ENCODE measurements at regions not wholly inside any gene's neighbourhood (a gene's known extent, or its start where the extent isn't known, plus 50 kb on each side); places are given as distances from the start of the nearest gene placed in this dataset.

DNA sequence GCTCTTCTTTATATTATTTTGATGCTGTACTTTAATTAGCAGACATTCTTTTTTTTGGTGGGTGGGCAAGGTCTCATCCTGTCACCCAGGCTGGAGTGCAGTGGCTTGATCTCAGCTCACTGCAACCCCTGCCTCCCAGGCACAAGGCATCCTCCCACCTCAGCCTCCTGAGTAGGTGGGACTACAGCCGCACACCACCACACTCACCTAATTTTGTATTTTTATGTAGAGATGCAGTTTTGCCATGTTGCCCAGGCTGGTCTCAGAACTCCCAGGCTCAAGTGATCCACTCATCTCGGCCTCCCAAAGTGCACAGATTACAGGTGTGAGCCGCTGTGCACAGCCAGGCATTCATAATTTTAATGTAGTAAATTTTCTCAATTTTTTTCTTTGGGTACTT lies 608.1 kb downstream of the ZNF385D start:
- TF ChIP-seq, protein P1, sequence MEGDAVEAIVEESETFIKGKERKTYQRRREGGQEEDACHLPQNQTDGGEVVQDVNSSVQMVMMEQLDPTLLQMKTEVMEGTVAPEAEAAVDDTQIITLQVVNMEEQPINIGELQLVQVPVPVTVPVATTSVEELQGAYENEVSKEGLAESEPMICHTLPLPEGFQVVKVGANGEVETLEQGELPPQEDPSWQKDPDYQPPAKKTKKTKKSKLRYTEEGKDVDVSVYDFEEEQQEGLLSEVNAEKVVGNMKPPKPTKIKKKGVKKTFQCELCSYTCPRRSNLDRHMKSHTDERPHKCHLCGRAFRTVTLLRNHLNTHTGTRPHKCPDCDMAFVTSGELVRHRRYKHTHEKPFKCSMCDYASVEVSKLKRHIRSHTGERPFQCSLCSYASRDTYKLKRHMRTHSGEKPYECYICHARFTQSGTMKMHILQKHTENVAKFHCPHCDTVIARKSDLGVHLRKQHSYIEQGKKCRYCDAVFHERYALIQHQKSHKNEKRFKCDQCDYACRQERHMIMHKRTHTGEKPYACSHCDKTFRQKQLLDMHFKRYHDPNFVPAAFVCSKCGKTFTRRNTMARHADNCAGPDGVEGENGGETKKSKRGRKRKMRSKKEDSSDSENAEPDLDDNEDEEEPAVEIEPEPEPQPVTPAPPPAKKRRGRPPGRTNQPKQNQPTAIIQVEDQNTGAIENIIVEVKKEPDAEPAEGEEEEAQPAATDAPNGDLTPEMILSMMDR (conservative IDR thresholded peaks at IDR 0.05 in 1 of 2, IDR thresholded peaks at IDR 0.05 in 1 of 2; ENCODE audit: low read depth in 1 of 2, low read length in 2 of 2): no peak
- TF ChIP-seq EZH2 (IDR thresholded peaks at IDR 0.05; ENCODE audit: low read length, missing control alignments): no peak

Measured in fibroblast of lung (primary cell).